DMS53 treated with DMSO at 0.1 percent for 48 hours (cell line): ENCODE measurements at regions not wholly inside any gene's neighbourhood (a gene's known extent, or its start where the extent isn't known, plus 50 kb on each side); places are given as distances from the start of the nearest gene placed in this dataset.
A peak's percentile ranks its signal among the peaks of the same experiment; 100 is the strongest.

ENCODE experiments used
- DNase-seq: peaks from one replicate; lab custom pipeline; 2025; ENCODE audit not compliant: unreplicated experiment; lab: John Stamatoyannopoulos, UW

GRCh38 chr5:167712986-167713585 lies 578.4 kb upstream of the WWC1 start:
- DNase-seq: no peak

DNA sequence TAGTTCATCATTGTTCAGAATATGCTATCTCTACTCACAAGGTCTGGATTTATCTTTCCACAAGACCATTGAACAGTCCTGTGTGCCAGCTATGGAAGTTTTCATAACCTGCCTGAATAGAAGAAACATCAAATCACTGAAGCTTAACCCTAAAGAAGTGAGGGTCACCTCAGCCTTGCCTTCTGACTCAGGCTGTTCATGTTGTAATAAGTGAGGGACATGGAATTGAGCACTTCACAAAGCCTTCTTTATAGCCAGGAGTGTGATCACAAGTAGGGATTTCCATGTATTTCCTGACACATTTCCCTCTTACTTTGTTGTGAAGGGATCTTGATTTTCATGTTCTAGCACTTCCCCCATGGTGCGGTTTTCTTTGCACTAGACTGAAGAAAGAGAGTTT lies 577.5 kb upstream of the WWC1 start:
- no peak for DNase-seq

DNA sequence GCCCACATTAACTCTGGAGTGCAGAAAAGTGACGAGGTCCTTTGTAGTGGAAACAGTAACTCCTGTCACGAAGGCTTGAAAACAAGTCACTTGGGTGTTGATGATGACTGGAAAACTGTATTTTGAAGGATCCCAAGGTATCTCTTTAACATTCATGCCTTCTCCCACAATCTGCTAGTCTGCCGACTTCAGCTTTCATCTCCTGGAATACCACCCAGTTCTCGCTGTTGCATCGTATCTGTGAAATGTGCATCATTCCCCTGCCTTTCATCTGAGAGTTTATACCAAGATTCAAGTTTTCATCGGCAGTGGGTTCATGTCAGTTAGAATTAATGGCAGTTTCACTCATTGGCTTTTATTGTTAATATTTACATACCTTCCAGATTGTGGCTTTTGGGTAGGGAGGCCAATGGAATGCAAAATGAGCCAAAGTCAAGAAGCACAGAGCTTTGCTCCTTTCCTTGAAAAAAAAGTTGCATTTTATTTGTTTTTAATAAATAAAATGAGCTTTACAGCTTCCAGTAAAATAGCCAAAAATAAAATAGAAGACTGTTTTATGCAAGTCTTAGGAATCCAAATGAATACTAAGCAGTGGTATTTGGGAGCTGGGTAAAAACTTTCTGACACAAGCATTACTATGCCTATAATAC lies 575.2 kb upstream of the WWC1 start:
- no peak for DNase-seq

DNA sequence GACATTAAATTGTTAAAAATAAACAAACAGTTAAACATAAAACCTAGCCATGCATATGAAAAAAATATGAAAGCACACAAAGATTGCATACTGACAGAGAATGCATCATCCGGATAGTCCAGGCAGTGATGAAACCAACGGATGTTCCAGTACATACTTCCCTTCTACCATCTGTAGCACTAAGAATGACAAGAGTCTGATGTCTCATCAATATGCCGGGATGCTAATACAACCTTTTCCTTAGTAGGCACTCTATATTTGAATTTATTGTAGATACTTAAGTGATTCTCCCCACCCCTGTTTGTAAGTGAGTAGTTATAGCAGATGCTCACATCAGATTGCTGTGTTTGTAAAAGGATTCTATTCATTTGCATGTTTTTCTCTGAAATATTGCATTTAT lies 571.2 kb upstream of the WWC1 start:
- no peak for DNase-seq

GRCh38 chr5:167720676-167721260 lies 570.7 kb upstream of the WWC1 start:
- DNase-seq: no peak

DNA sequence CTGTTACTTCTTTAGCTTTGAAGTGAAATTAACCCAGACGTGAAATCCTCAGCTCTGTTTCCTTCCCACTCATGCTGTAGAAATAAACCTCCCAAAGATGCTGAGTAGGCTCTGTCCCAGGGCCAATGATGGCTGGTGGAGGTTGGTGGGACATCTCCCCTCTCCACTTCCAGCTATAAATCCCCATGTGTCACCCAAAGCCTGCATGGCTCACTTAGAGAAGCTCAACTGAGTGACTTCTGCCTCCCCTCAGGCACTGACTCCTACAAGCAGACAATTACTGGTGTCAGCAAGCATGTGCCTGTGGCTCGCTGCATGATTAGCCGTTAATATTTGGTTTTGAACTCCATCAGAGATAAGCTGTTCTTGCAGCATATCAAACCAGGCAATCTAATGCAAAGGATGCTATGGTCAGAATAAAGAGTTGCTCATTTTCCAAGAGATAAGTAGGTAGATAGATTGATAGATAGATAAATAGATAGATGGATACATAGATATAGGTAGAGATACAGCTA lies 569.5 kb upstream of the WWC1 start:
- no peak for DNase-seq

GRCh38 chr5:167723254-167723871 lies 568.1 kb upstream of the WWC1 start:
- peak; percentile 63 for DNase-seq

- no peak for DNase-seq
These were observed 566.2 kb upstream of the WWC1 start for GRCh38 chr5:167725264-167725663.

DNA sequence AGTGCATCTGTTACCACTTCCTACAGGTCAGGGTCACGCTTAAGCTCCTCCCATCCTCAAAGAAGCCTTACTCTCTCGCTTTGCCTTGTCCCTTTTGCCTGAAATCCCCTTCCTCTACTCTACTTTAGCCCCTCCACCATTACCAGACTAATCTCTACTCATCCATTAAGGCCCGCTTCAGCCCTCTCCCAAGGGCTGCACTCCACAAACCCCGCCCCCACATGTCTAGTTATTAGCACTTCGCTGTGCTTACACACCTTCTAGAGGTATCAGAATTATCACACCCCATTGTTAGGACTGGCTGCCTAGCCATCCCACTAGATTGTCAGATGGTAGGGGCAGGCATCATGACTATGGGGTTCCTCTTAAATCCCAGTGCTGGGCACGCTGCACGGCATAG lies 565.7 kb upstream of the WWC1 start:
- DNase-seq: no peak

DNA sequence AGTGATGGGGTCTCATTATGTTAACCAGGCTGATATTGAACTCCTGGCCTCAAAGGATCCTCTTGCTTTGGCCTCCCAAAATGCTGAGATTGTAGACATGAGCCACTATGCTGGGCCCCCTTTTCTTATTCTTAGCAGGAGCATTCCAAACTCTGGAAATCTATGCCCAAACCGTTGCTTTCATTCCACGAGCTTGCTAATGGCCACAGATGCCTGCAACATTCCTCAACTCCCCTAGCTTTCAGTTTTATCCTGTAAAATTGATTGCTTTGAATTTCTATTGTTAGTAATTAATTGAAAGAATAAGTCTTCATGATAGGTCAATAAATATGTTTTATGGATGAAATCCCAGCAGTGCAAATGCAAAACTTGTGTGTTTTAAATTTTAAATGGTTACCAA lies 564.8 kb upstream of the WWC1 start:
- DNase-seq: no peak

DNA sequence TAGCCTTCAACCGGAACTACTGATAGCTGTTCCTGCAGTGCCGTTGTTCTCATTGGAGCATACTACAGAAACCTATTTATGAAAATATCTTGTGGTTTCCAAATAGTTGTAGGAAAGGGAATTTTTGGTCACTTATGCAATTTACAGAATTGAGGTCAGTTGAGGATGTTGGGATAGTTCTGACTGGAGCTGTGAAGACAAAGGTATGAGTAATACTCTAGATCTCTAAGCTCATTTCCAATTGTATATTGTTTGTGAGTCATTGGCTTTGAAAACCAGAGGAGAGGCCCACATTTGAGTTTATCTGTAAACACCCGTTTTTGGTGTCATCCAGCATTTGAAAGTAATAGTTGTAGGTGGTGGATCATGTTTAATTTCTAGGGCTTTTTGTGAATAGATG lies 561.3 kb upstream of the WWC1 start:
- no peak for DNase-seq

DNA sequence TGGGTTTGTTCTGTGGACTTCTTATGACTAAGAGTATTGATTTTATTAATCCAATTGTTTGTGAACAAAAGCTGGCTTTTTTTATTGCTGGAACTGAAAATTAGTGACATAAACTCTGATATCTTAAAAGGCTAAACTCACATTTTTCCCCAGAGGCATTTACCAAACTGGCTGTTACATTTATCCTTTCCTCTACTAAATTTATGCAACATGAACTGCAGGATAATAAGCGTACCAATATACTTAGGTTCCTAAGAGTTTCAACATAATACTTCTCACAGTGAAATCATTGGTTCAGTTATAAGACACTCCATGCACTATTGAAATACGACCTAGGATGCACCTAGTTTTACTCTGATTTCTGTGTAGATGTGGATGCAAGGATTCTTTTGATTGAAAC lies 560.8 kb upstream of the WWC1 start:
- no peak for DNase-seq

DNA sequence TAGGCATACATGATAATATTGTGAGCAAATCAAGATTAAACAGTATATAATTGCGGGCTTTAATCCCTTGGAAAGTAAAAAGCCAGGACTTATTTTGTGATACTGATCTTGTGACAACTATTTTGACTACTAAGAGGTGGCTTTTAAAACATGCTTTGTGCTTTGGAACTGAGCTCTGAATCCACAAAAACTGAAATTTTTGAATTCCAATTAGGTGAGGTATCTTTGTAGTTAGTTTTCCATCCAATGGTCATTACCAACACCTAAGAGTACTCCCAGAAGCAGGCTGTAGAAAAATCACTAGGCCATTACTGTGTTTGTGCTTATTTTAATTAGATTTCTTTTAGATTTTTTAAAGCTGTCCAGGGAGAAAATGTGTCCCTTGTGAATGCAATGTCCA lies 559.5 kb upstream of the WWC1 start:
- no peak for DNase-seq

DNA sequence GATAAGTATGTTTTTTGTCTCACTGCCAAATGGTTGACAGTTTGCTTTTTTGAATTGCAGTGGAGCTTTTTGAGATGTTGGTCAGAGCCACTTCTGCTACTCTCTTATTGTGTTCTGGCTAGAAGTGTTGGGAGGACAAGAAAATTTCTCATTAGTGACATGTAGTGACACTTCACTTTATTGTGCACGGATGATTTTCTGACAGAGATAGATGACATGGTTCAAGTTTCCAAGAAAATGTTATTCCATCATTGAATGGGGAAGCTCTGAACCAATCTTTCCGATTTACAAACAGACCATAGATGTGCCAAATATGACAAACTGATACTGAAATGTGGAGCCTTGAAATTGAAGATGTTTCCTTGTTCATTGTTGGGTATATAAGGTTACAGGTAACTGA lies 558.9 kb upstream of the WWC1 start:
- DNase-seq: no peak

DNA sequence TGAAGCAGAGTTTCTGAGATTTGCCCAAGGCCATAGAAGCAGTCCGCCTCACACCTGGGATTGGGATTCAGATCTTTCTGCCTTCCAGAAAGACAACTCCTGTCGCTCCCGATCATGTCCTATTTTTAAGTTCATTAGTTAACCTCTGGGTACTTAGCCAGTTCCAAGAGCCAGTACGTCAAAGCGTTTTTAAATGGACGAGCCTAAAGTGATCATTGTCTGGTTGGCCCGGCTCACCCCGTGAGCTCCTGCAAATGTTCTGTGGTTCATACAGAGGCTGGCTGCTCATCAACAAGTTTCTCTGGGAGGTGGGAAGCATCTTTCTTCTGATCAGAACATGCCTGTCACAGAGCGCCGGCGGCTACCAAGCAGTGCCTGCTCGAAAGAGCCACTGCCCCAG lies 554.5 kb upstream of the WWC1 start:
- no peak for DNase-seq

DNA sequence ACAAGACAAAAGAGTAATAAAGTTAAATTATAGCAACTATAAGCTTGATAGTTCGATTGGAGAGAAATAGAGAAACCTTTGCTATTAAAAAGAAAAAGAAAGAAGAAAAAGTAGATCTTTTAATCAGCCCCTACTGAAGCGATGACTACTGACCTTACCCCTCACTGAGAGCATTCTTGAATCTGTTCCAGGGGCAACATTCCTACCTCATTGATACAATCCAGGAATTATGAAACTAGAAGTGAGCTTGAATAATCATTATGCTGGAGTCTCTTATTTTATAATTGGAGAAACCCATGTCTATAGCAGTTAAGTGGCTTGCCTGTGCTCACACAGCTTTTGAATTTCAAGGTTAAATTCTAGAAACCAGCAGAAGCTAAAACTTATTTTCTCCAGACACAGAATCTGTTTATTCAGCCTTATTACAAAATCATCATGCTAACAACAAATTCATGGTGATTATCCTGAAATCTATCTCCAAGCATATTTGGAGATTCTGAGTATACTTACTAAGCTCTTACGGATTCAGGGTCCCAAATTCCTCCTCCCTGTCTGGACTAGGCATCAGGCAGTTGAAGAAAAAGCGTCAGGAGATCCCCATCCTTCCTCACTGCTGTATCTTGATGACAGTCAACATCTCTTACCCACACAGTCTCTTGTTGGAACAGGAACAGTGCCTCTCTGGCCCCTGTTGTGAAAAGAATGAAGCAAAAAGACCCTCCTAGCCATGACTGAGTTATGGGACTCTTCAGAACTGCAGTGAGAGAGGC lies 547.6 kb upstream of the WWC1 start:
- no peak for DNase-seq

DNA sequence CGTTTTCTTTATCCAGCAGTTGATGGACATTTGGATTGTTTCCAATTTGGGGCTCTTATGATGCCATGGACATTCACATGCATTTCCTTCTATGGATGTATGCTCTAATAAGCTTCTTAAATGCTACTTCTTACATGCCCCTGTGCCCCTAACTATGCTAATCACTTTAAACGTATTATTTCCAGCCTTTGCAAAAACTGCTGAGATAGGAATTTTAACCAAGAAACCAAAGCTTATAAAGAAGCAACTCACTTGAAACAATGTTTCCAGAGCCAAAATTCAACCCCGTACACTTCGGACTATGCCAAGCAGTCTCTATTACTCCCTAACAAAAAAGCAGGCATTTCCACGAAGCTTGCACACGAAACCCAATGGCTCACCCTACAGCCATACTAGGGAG lies 545.6 kb upstream of the WWC1 start:
- DNase-seq: no peak

- no peak for DNase-seq
These were observed 540.9 kb upstream of the WWC1 start for GRCh38 chr5:167750586-167750985.

- no peak for DNase-seq
These were observed 538.5 kb upstream of the WWC1 start for GRCh38 chr5:167752936-167753335.

DNA sequence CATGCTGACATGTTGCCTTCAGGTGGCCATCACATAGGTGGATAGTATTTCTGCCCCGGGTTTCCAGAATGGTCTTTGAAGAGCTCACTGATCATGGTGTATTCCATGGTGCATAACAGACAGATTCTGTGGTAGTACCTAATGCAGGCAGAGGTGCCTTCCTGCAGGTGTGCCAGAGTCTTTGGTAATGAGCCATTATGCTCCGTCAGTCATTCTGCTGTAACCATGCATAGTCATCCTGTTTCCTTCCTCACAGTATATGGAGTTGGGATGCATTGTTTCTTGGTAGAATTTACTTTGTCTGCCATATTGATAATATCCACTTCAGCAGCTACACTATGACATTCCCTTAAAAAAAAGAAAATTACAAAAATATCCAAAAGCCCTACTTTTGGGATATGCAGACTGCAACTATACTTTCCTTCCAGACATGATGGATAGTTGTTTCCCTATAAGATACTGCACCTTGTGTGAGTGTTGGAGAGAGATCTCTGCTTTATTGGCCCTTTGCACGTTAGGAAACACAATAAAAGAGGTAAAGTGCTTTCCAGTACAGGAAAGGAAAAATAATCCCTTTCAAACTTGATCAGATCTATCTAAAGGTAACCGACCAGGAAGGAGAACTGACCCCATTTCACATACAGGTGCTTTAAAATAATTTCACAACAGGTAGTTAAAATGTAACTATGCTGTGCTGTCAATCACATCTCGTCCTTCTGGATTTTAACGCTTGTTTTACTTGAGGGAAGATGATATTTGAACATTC lies 537.5 kb upstream of the WWC1 start:
- no peak for DNase-seq
